ENCODE measurements at regions not wholly inside any gene's neighbourhood (a gene's known extent, or its start where the extent isn't known, plus 50 kb on each side); places are given as distances from the start of the nearest gene placed in this dataset.
A peak's percentile ranks its signal among the peaks of the same experiment; 100 is the strongest.

DNA sequence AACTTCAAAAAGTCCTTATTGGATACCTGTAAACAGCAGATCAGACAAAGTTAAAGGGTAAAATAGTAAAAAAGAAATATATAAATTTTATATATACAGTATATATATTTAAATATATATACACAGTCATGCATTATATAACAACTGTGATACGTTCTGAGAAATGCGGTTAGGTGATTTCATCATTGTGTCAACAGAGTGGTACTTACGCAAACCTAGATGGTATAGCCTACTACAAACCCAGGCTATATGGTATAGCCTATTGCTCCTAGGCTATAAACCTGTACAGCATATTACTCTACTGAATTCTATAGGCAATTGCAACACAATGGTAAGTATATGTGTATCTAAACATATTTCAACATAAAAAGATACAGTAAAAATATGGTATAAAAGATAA, 222.7 kb downstream of the NUF2 start:
- peak; percentile 26 to 46 for DNase-seq (ENCODE audit: low read depth in 1 of 2, low spot score in 1 of 2)
- Histone ChIP-seq H3K27ac (replicated peaks) (no peak overlapping the region), H3K4me3 (replicated peaks; ENCODE audit: insufficient read depth, low read length) (no peak overlapping the region), H3K27me3 (ENCODE audit: insufficient read depth, poor library complexity, severe bottlenecking) (no peaks in the 10 kb centered on the region)
- TF ChIP-seq POLR2AphosphoS5 (IDR thresholded peaks at IDR 0.05; ENCODE audit: low read depth), result no peak

DNA sequence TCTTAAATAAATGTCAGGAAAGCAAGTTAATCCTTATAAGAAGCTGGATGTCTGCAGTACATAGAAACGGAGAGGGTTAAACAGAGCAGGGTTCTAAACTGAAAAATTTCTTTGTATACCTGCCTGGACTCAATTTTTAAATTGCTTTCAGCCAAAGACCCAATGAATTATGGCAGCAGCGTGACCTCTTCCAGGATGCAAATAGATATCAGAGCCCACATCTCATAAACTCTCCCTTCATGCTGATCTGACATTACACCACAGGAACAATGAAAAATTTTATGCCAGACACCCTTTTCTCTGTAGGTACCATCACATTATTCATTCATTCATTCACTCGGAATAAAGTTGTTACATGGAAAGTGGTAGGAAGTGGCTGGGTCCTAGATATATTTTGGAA, 236.4 kb downstream of the NUF2 start:
- Histone ChIP-seq H3K27ac (replicated peaks) (no peak overlapping the region), H3K4me3 (replicated peaks; ENCODE audit: insufficient read depth, low read length) (no peak overlapping the region), H3K27me3 (ENCODE audit: insufficient read depth, poor library complexity, severe bottlenecking) (no peaks in the 10 kb centered on the region)
- TF ChIP-seq POLR2AphosphoS5 (IDR thresholded peaks at IDR 0.05; ENCODE audit: low read depth) (no peak), SPI1 (IDR thresholded peaks at IDR 0.05; ENCODE audit: borderline replicate concordance, low read depth) (no peak), GABPA (IDR thresholded peaks at IDR 0.05; ENCODE audit: low read depth) (no peak)
- no peak for DNase-seq (ENCODE audit: low read depth in 1 of 2, low spot score in 1 of 2)

DNA sequence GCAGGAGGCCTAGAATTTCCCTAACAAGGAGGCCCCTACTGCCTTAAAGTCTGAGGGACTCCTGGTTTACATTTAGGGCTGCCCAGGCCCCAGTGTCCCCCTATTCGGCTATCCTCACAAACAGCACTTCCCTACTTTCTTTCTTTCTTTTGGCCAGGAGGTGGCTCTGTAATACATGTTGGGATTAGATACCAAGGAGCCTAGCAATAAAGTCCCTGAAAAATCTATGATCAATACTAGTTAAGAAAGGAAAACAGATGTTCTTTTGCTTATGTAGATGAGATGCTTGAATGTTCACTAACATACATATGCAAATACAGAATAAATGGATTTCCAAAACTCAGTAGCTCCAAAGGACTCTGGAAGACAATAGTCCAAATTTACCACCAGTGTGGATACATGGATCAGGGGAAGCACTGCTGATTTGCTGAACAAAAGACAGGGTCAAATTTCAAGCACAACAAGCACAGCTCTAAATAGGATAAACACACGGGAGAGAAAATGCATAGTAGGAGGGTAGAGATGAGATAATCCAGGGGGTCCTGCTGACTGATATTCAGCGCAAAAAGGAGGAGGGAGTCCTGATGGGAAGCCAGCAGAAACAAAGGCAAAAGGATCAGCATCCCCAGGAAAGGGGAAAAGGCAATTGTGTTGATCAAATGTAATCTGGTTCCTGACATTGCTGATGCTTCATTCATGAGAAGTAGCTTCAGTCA, 240.0 kb downstream of the NUF2 start:
- no peak overlapping the region for H3K27ac ChIP-seq (replicated peaks)
- no peak for DNase-seq (ENCODE audit: low read depth in 1 of 2, low spot score in 1 of 2)
- H3K27me3 ChIP-seq (ENCODE audit: insufficient read depth, poor library complexity, severe bottlenecking), result no peaks in the 10 kb centered on the region
- H3K4me3 ChIP-seq (replicated peaks; ENCODE audit: insufficient read depth, low read length), result no peak overlapping the region
- TF ChIP-seq SPI1 (IDR thresholded peaks at IDR 0.05; ENCODE audit: borderline replicate concordance, low read depth), result peak; percentile 41; the same call in 1 of the 2 replicates
- TF ChIP-seq, protein P1, sequence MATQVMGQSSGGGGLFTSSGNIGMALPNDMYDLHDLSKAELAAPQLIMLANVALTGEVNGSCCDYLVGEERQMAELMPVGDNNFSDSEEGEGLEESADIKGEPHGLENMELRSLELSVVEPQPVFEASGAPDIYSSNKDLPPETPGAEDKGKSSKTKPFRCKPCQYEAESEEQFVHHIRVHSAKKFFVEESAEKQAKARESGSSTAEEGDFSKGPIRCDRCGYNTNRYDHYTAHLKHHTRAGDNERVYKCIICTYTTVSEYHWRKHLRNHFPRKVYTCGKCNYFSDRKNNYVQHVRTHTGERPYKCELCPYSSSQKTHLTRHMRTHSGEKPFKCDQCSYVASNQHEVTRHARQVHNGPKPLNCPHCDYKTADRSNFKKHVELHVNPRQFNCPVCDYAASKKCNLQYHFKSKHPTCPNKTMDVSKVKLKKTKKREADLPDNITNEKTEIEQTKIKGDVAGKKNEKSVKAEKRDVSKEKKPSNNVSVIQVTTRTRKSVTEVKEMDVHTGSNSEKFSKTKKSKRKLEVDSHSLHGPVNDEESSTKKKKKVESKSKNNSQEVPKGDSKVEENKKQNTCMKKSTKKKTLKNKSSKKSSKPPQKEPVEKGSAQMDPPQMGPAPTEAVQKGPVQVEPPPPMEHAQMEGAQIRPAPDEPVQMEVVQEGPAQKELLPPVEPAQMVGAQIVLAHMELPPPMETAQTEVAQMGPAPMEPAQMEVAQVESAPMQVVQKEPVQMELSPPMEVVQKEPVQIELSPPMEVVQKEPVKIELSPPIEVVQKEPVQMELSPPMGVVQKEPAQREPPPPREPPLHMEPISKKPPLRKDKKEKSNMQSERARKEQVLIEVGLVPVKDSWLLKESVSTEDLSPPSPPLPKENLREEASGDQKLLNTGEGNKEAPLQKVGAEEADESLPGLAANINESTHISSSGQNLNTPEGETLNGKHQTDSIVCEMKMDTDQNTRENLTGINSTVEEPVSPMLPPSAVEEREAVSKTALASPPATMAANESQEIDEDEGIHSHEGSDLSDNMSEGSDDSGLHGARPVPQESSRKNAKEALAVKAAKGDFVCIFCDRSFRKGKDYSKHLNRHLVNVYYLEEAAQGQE (IDR thresholded peaks at IDR 0.05; ENCODE audit: insufficient replicate concordance, low read depth), result no peak

DNA sequence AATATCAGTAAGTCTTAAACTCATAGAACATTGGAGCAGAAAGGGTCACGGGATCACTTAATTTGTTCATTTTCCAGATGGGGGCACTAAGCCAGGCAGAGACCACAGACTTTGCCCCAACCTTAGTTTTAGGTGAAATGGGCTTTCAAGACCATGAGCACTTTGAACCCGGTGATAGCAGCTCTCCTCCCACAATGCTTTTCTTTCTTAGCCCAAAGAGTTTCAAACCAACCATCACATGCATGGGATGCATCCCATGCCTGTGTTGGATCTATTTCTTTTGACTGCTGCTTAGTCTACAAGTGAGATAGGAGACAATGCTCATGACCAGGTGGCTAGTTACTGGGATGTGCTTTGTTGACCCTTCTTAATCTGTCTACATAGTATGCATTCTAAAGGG, 240.6 kb downstream of the NUF2 start:
- DNase-seq (ENCODE audit: low read depth in 1 of 2, low spot score in 1 of 2), result no peak
- TF ChIP-seq POLR2AphosphoS5 (IDR thresholded peaks at IDR 0.05; ENCODE audit: low read depth) (no peak), GABPA (IDR thresholded peaks at IDR 0.05; ENCODE audit: low read depth) (no peak), SPI1 (IDR thresholded peaks at IDR 0.05; ENCODE audit: borderline replicate concordance, low read depth) (no peak)
- TF ChIP-seq, protein P1 (IDR thresholded peaks at IDR 0.05; ENCODE audit: insufficient replicate concordance, low read depth), result no peak
- TF ChIP-seq, protein P2, sequence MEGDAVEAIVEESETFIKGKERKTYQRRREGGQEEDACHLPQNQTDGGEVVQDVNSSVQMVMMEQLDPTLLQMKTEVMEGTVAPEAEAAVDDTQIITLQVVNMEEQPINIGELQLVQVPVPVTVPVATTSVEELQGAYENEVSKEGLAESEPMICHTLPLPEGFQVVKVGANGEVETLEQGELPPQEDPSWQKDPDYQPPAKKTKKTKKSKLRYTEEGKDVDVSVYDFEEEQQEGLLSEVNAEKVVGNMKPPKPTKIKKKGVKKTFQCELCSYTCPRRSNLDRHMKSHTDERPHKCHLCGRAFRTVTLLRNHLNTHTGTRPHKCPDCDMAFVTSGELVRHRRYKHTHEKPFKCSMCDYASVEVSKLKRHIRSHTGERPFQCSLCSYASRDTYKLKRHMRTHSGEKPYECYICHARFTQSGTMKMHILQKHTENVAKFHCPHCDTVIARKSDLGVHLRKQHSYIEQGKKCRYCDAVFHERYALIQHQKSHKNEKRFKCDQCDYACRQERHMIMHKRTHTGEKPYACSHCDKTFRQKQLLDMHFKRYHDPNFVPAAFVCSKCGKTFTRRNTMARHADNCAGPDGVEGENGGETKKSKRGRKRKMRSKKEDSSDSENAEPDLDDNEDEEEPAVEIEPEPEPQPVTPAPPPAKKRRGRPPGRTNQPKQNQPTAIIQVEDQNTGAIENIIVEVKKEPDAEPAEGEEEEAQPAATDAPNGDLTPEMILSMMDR (IDR thresholded peaks at IDR 0.05; ENCODE audit: insufficient read depth, low read length), result no peak
- Histone ChIP-seq H3K4me3 (replicated peaks; ENCODE audit: insufficient read depth, low read length) (no peak overlapping the region), H3K27me3 (ENCODE audit: insufficient read depth, poor library complexity, severe bottlenecking) (no peaks in the 10 kb centered on the region), H3K27ac (replicated peaks) (no peak overlapping the region)

DNA sequence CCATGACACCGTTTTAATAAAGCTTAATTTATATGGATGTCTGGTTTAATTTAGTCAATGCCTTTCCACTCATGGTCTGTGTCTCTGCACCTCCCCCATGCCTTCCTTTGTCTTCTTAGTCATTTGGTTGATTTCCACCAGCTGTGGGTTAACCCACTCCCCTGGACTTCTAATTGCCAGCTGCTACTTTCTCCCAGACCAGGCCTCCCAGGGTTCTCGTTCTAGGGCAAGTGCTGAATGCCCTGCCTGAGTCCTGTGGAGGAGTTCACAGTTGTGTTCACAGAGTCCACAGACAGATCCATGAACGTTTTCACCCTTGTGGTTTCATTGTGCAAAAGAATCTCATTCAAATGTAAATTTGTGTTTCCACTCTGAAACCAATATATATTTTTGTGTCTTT, 243.4 kb downstream of the NUF2 start:
- no peak overlapping the region for H3K27ac ChIP-seq (replicated peaks)
- H3K4me3 ChIP-seq (replicated peaks; ENCODE audit: insufficient read depth, low read length), result no peak overlapping the region
- H3K27me3 ChIP-seq (ENCODE audit: insufficient read depth, poor library complexity, severe bottlenecking), result no peaks in the 10 kb centered on the region
- TF ChIP-seq, protein P1 (IDR thresholded peaks at IDR 0.05; ENCODE audit: insufficient replicate concordance, low read depth), result no peak
- TF ChIP-seq, protein P2 (IDR thresholded peaks at IDR 0.05; ENCODE audit: insufficient read depth, low read length), result no peak
- no peak for TF ChIP-seq GABPA (IDR thresholded peaks at IDR 0.05; ENCODE audit: low read depth)
- TF ChIP-seq POLR2AphosphoS5 (IDR thresholded peaks at IDR 0.05; ENCODE audit: low read depth), result no peak
- TF ChIP-seq SPI1 (IDR thresholded peaks at IDR 0.05; ENCODE audit: borderline replicate concordance, low read depth), result no peak
- no peak for DNase-seq (ENCODE audit: low read depth in 1 of 2, low spot score in 1 of 2)

Measured in HL-60 (cell line).